Uterus (tissue), 3 donors: ENCODE measurements at regions not wholly inside any gene's neighbourhood (a gene's known extent, or its start where the extent isn't known, plus 50 kb on each side); places are given as distances from the start of the nearest gene placed in this dataset.

Source experiments
- DNase-seq, 2 donors: peaks; one replicate each; pipeline ENCODE4 v3.0.0-alpha.2; 2019 to 2020
- H3K27ac ChIP-seq, 2 donors: fragments of 200-600 bp; sonication (generic); 1 replicate in 1 of 2; 2 replicates in 1 of 2; pipeline ENCODE4 v1.5.1; 2016 to 2018
- H3K27me3 ChIP-seq, 2 donors: fragments of 200-600 bp; sonication (generic); one replicate each; pipeline ENCODE4 v1.5.1; 2018 to 2019; ENCODE audit warnings: control low read depth in 1 of 2
- H3K36me3 ChIP-seq, 2 donors: fragments of 200-600 bp; sonication (generic); one replicate each; pipeline ENCODE4 v1.5.1; 2019; ENCODE audit warnings: control low read depth in 1 of 2
- H3K4me1 ChIP-seq, 2 donors: fragments of 200-600 bp; sonication (generic); one replicate each; pipeline ENCODE4 v1.5.1; 2018 to 2019; ENCODE audit warnings: control low read depth in 1 of 2
- H3K4me3 ChIP-seq, 2 donors: fragments of 200-600 bp; sonication (generic); 1 replicate in 1 of 2; 2 replicates in 1 of 2; pipeline ENCODE4 v1.5.1; 2018 to 2019; ENCODE audit warnings: mild to moderate bottlenecking in 1 of 2
- H3K9me3 ChIP-seq, 2 donors: fragments of 200-600 bp; sonication (generic); one replicate each; pipeline ENCODE4 v1.5.1; 2019; ENCODE audit warnings: control low read depth in 1 of 2
- CTCF ChIP-seq, 4 experiments: fragments of 200-600 bp in 2 of 4; fragments of 450-650 bp in 2 of 4; sonication (generic) in 2 of 4; IDR thresholded peaks; one replicate each; pipeline ENCODE4 v1.5.1; 2016 to 2019; ENCODE audit warnings: antibody characterized with exemption in 4 of 4, mild to moderate bottlenecking in 2 of 4, moderate library complexity in 1 of 4
- POLR2A ChIP-seq, 2 donors: fragments of 450-650 bp; IDR thresholded peaks; one replicate each; pipeline ENCODE4 v1.6.1; 2016; ENCODE audit warnings: antibody characterized with exemption in 2 of 2, mild to moderate bottlenecking in 1 of 2, moderate library complexity in 1 of 2
- intact Hi-C: fragments of 100-400 bp; cut with DNase I; formaldehyde crosslinking; loops from one replicate; pipeline ENCODE4 v1.15.1; 2023; ENCODE audit warnings: low total_unique reads
- donor health status: DM: yes; HTN: yes; CAD: no.

GRCh38 chr1:81374481-81374880, 426.3 kb upstream of the ADGRL2 start:
- H3K4me3 ChIP-seq: no peak overlapping the region
- no peak for TF ChIP-seq POLR2A (IDR thresholded peaks at IDR 0.05)
- no peak for TF ChIP-seq CTCF (IDR thresholded peaks at IDR 0.05)
- no peaks in the 10 kb centered on the region for H3K4me1 ChIP-seq
- DNase-seq: no peak
- H3K27me3 ChIP-seq: no peaks in the 10 kb centered on the region
- no peaks in the 10 kb centered on the region for H3K36me3 ChIP-seq
- intact Hi-C loops: no loop called here
- H3K27ac ChIP-seq: no peak overlapping the region
- no peaks in the 10 kb centered on the region for H3K9me3 ChIP-seq

- Histone ChIP-seq H3K27me3 (no peaks in the 10 kb centered on the region), H3K9me3 (no peaks in the 10 kb centered on the region), H3K4me3 (no peak overlapping the region), H3K27ac (no peak overlapping the region), H3K36me3 (no peaks in the 10 kb centered on the region), H3K4me1 (no peaks in the 10 kb centered on the region)
- DNase-seq: no peak
- no peak for TF ChIP-seq POLR2A (IDR thresholded peaks at IDR 0.05)
- no peak for TF ChIP-seq CTCF (IDR thresholded peaks at IDR 0.05)
- intact Hi-C loops: no loop called here
These were observed 428.9 kb upstream of the ADGRL2 start for GRCh38 chr1:81371864-81372263.

GRCh38 chr1:81369833-81370232, 430.9 kb upstream of the ADGRL2 start:
- no peaks in the 10 kb centered on the region for H3K27me3 ChIP-seq
- H3K9me3 ChIP-seq: no peaks in the 10 kb centered on the region
- no peak overlapping the region for H3K27ac ChIP-seq

GRCh38 chr1:81366173-81366572, 434.6 kb upstream of the ADGRL2 start:
- no peaks in the 10 kb centered on the region for H3K4me1 ChIP-seq
- DNase-seq: no peak
- intact Hi-C loops: no loop called here
- TF ChIP-seq CTCF (IDR thresholded peaks at IDR 0.05) (no peak), POLR2A (IDR thresholded peaks at IDR 0.05) (no peak)
- no peak overlapping the region for H3K4me3 ChIP-seq
- no peak overlapping the region for H3K27ac ChIP-seq
- H3K36me3 ChIP-seq: no peaks in the 10 kb centered on the region
- no peaks in the 10 kb centered on the region for H3K27me3 ChIP-seq
- H3K9me3 ChIP-seq: no peaks in the 10 kb centered on the region

More at GRCh38 chr1:81369833-81370232, 430.9 kb upstream of the ADGRL2 start:
- no peaks in the 10 kb centered on the region for H3K36me3 ChIP-seq
- TF ChIP-seq CTCF (IDR thresholded peaks at IDR 0.05): no peak
- TF ChIP-seq POLR2A (IDR thresholded peaks at IDR 0.05): no peak
- no peak overlapping the region for H3K4me3 ChIP-seq
- intact Hi-C loops: no loop called here
- DNase-seq: no peak
- H3K4me1 ChIP-seq: no peaks in the 10 kb centered on the region

GRCh38 chr1:81364088-81364487, 436.6 kb upstream of the ADGRL2 start:
- no peaks in the 10 kb centered on the region for H3K9me3 ChIP-seq
- intact Hi-C loops: no loop called here
- H3K4me1 ChIP-seq: no peaks in the 10 kb centered on the region
- no peaks in the 10 kb centered on the region for H3K36me3 ChIP-seq
- DNase-seq: no peak
- TF ChIP-seq POLR2A (IDR thresholded peaks at IDR 0.05) (no peak), CTCF (IDR thresholded peaks at IDR 0.05) (no peak)
- no peak overlapping the region for H3K4me3 ChIP-seq
- H3K27ac ChIP-seq: no peak overlapping the region
- no peaks in the 10 kb centered on the region for H3K27me3 ChIP-seq
